GM12872 (cell line): ENCODE measurements at regions not wholly inside any gene's neighbourhood (a gene's known extent, or its start where the extent isn't known, plus 50 kb on each side); places are given as distances from the start of the nearest gene placed in this dataset.

Experiments
- TF ChIP-seq, protein P1 (sequence below): IDR thresholded peaks from 3 replicates; pipeline ENCODE4 v1.5.1; 2011; ENCODE audit warnings: low read depth, mild to moderate bottlenecking, low read length, moderate library complexity; ENCODE audit not compliant: insufficient read depth

DNA sequence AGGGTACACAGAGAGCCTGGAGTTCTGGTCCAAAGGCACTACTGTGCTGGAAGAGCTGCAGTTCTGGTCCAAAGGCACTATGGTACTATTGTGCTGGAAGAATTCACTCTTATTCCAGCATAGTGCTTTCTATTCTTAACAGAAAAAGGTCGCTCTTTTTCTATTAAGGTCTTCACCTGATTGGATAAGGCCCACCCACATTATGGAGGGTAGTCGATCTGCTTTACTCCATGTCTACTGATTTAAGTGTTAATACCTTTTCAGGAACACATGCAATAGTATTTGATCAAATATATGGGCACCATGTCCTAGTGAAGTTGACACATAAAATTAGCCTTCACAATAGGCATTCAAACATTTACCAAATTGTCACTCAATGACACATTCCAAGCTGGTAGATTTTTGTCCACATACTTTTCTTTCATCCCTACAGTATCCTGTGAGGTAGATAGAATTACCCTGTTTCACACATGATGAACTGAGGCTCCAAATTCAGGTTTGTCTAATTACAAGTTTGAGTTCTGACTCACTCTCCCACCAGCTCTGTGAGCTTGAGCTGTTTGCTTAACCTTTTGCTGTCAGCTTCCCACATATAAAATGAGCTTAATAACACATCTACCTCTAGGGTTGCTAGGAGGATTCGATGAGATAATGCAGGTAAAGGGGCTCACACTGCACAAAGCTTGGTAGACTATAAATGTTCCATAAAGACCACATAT lies 129.9 kb downstream of the AIPL1 start:
- TF ChIP-seq, protein P1, sequence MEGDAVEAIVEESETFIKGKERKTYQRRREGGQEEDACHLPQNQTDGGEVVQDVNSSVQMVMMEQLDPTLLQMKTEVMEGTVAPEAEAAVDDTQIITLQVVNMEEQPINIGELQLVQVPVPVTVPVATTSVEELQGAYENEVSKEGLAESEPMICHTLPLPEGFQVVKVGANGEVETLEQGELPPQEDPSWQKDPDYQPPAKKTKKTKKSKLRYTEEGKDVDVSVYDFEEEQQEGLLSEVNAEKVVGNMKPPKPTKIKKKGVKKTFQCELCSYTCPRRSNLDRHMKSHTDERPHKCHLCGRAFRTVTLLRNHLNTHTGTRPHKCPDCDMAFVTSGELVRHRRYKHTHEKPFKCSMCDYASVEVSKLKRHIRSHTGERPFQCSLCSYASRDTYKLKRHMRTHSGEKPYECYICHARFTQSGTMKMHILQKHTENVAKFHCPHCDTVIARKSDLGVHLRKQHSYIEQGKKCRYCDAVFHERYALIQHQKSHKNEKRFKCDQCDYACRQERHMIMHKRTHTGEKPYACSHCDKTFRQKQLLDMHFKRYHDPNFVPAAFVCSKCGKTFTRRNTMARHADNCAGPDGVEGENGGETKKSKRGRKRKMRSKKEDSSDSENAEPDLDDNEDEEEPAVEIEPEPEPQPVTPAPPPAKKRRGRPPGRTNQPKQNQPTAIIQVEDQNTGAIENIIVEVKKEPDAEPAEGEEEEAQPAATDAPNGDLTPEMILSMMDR: no peak

DNA sequence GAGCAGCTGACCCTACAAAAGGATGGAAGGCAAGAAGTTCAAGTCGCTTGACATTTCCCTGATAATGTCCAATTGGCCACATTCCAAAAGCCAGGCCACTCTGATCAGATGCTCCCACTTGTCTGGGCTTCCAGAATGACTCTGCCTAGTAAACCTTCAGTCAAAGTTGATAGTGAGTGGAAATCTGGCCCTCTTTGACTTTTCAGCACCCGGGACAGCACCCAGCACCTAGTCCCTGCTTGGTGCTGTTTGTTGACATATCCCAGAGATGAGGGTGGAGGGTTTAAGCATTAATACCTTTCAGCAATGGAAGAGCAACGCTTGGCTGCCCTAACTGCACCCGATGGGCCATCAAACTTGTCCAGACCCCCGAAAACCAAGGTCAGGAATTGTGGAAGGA lies 131.3 kb downstream of the AIPL1 start:
- TF ChIP-seq, protein P1: no peak

DNA sequence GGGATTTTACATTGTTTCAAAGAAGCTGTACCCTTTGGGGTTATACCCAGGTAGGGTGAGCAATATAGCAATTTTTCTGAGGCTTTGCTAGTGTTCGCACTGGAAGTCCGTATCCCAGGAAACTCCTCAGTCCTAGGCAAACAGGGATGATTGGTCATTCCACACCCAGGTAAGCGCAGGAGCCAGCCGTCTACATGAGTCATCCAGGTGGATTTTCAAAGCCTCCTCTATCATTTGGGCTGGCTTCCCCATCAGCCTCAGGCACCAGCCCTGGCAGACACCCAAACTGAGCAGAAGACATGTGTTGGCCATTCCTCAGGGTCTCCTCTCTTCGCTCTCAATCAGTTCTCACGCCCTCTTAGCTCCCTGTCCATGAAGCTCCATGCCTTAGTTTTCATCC lies 135.6 kb downstream of the AIPL1 start:
- TF ChIP-seq, protein P1: no peak

DNA sequence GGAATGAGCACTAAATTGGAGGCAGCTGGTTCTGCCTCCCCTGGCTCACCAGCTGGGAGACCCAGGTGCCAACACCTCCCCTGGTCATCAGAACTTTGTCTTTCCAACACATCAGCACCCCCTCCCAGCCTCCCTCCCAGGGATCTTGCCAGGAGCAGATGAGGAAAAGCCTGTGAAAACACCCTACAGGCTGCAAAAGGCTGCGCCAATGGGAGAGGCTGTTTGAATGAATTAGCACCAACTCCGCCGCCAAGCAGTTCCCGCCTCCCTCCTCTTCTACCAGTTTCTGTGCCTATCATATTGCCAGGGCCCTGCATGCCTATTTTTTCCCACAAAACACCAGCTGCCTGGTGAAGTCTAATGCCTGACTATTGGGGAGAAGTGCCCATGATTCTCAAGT lies 137.0 kb downstream of the AIPL1 start:
- TF ChIP-seq, protein P1: no peak

DNA sequence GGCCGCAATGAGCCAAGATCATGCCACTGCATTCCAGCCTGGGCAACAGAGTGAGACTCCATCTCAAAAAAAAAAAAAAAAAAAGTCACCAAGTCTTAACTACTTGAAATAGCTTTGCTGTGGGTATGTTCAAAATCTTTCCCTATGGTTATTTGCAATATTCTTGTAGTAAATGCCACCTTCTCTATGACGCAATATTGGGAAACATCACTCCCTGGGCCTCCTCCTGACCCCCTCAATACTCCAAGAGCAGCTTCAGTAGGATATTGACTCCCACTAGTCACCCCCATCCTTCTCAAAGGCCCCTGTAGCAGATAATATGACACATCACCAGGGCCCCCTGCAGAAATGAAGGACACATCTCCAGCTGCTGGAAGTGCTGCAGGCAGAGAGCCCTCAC lies 137.8 kb downstream of the AIPL1 start:
- TF ChIP-seq, protein P1: no peak

DNA sequence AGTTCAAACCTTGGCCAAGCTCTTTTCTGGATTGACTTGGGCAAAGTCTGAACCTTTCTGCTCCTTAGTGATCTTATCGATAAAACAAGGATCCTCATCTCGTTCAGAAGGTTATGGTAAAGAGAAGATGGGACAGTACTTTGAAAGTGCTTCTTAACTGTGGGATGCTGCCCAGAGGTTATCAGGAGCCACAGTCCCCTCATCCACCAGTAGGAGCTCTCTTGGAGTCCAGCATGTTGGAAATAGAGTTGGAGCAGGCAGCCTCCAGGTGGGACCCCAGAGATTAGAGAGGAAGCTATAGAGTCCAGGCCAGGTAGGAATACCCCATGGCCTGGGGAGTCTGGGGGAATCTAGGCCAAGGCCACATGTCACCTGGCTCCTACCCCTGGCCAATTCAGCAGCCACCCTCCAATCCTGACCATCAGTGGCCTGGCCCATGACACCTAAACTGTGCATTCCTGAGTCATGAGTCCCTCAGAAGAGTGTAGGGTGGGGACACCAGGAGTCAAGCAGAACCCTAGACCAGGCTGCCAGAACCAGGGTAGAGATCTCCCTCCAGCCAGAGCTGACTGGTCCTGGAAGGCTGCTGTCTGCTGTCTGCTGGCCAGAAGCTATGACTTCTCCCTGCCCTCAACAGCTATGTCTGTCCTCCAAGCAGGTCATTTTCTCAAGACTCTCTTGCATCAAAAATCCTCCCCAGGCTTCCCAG lies 144.3 kb downstream of the AIPL1 start:
- TF ChIP-seq, protein P1: no peak

DNA sequence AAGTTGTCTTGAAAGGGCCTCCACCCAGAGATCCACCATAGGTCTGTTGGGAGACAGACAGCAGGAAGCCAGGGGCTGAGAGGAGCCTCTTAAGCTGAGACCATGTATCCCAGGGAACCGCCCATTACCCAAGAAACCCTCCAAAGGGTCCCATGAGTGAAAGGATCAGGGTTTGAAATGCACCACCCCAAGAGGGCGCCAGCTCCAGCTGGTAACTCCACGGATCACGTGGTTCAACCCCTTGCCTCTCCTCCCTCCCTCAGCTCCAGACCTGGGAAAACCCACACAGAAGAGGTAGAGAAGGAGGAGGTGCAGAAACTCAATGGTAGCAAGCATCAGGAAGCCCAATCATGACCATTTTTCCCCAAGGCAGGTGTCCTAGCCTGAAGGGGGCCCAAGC lies 148.7 kb downstream of the AIPL1 start:
- TF ChIP-seq, protein P1: 0 out of 3 replicates have a peak, but pooled peaks have one; percentile 14
